Skeletal muscle tissue (tissue), 3 donors: ENCODE measurements at regions not wholly inside any gene's neighbourhood (a gene's known extent, or its start where the extent isn't known, plus 50 kb on each side); places are given as distances from the start of the nearest gene placed in this dataset.

ENCODE experiments used
- H3K27ac ChIP-seq: one replicate; pipeline ENCODE4 v1.7.0; 2013; ENCODE audit warnings: mild to moderate bottlenecking, low read depth, low read length, inconsistent platforms
- H3K27me3 ChIP-seq, 3 donors: one replicate each; pipeline ENCODE4 v1.7.0; 2013; ENCODE audit warnings: low read length in 3 of 3; ENCODE audit not compliant: control insufficient read depth in 3 of 3, insufficient read depth in 3 of 3
- H3K36me3 ChIP-seq, 3 donors: one replicate each; pipeline ENCODE4 v1.7.0; 2013; ENCODE audit warnings: low read length in 3 of 3; ENCODE audit not compliant: control insufficient read depth in 3 of 3, insufficient read depth in 3 of 3
- H3K4me1 ChIP-seq, 3 donors: one replicate each; pipeline ENCODE4 v1.7.0; 2013; ENCODE audit warnings: low read length in 3 of 3, mild to moderate bottlenecking in 3 of 3; ENCODE audit not compliant: control insufficient read depth in 3 of 3, insufficient read depth in 3 of 3
- H3K4me3 ChIP-seq, 3 donors: one replicate each; pipeline ENCODE4 v1.7.0; 2013; ENCODE audit warnings: low read length in 3 of 3
- H3K9ac ChIP-seq, 3 donors: one replicate each; pipeline ENCODE4 v1.7.0; 2013; ENCODE audit warnings: low read length in 3 of 3, mild to moderate bottlenecking in 3 of 3, moderate library complexity in 2 of 3, low read depth in 1 of 3
- H3K9me3 ChIP-seq, 3 donors: one replicate each; pipeline ENCODE4 v1.7.0; 2013; ENCODE audit warnings: low read length in 3 of 3; ENCODE audit not compliant: control insufficient read depth in 3 of 3
- donor health status: Osteomylitis.

DNA sequence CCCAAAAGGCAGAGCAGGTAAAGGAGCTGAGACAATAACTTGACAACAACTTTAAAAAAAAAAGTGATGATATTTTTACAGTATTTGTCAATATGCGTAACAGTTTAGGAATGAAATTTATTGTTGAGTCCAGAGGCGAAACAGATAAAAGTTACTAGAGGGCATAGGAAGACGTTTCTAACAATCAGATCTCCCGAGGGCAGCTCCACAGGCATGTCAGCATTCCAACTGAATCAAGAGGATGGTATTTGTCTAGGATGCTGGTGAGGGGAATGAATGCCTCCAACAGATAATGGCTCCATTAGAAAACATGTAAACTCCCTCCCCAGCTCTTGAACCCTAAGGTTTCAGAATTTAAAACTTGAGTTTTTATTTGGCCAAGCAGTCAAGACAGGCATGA is 733.9 kb upstream of the SORCS1 start:
- Histone ChIP-seq H3K36me3 (no peaks in the 10 kb centered on the region), H3K9me3 (no peaks in the 10 kb centered on the region), H3K4me3 (no peak overlapping the region), H3K9ac (no peak overlapping the region), H3K27ac (no peak overlapping the region), H3K4me1 (no peaks in the 10 kb centered on the region), H3K27me3 (no peaks in the 10 kb centered on the region)

DNA sequence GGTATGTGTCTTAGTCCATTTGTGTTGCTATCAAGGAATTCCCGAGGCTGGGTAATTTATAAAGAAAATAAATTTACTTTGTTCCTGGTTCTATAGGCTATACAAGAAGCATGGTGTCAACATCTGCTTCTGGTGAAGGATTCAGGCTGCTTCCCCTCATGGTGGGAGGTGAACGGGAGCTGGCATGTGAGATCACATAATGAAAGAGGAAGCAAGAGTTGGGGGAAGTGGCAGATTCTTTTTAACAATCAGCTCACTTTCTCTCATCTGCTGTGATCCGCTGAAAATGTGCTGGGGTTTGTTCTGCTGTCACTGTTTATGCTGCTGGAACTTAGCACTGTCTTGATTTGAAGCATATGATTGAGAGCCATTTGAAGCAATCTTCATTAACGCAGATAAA is 730.0 kb upstream of the SORCS1 start:
- Histone ChIP-seq H3K9ac (no peak overlapping the region), H3K27ac (no peak overlapping the region), H3K9me3 (no peaks in the 10 kb centered on the region), H3K36me3 (no peaks in the 10 kb centered on the region), H3K4me1 (no peaks in the 10 kb centered on the region), H3K27me3 (no peaks in the 10 kb centered on the region), H3K4me3 (no peak overlapping the region)

DNA sequence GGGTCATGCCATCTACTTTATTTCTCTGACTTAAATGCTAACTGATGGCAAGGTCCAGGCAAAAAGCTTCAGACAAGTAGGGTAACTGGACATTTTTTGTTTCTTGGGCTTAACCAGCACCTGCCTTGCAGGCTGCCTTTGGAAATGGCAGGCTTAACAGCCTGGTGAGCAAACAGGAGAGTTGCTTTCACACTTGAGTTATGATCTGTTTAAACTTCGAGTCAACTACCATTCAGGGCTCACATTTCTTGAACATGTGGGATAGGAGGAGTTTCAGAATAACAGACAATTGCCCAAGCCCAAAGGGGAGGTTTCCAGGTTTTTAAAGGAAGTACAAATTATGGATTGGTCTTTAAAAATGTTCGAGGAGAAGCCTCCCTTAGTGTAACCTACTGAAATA is 724.6 kb upstream of the SORCS1 start:
- no peak overlapping the region for H3K9ac ChIP-seq
- H3K4me1 ChIP-seq, result no peaks in the 10 kb centered on the region
- no peaks in the 10 kb centered on the region for H3K9me3 ChIP-seq
- no peak overlapping the region for H3K27ac ChIP-seq
- H3K4me3 ChIP-seq, result no peak overlapping the region
- H3K36me3 ChIP-seq, result no peaks in the 10 kb centered on the region
- no peaks in the 10 kb centered on the region for H3K27me3 ChIP-seq

DNA sequence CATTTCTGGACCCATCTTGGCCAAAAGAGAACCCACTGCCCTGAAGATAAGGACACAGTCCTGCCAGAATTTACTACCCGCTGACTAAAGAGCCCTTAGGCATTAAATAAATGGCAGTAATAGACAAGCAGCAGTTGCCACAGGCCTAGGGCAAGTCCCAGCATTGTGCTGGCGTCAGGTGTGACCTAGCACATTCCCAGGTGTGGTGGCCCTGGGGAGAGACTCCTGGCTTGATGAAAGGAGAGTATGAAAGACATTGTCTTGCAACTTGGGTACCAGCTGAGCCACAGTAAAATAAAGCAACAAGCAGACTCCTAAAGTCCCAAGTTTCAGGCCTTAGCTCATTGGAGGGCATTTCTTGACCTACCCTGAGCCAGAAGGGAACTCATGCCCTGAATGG is 715.7 kb upstream of the SORCS1 start:
- peaks cover 0 to 2% (median 0%) of the 10 kb centered on the region in 3 donors for H3K9me3 ChIP-seq
- no peaks in the 10 kb centered on the region for H3K27me3 ChIP-seq
- H3K9ac ChIP-seq, result no peak overlapping the region
- no peaks in the 10 kb centered on the region for H3K36me3 ChIP-seq
- H3K4me1 ChIP-seq, result no peaks in the 10 kb centered on the region
- no peak overlapping the region for H3K4me3 ChIP-seq
- H3K27ac ChIP-seq, result no peak overlapping the region

DNA sequence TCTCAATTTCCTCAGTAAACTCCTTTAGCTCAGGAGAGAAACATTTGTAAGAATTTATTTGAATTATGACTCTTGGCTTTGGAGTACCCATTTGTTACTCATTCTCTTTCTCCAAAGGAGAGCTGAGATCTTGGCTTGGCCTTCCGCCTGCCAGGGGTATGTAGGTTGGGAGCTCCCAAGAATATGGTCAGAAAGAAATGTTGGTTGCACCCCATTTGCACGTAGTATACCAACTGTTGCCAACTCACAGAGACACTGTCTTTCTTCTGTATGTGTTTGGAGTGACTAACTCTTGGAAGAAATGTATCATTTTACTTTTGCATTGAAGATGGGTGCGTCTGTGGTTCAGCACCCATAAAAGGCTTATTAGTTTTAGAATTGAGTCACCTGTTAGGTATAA is 708.5 kb upstream of the SORCS1 start:
- Histone ChIP-seq H3K4me3 (no peak overlapping the region), H3K36me3 (no peaks in the 10 kb centered on the region), H3K27ac (no peak overlapping the region), H3K27me3 (no peaks in the 10 kb centered on the region), H3K9ac (no peak overlapping the region), H3K4me1 (no peaks in the 10 kb centered on the region), H3K9me3 (no peaks in the 10 kb centered on the region)

DNA sequence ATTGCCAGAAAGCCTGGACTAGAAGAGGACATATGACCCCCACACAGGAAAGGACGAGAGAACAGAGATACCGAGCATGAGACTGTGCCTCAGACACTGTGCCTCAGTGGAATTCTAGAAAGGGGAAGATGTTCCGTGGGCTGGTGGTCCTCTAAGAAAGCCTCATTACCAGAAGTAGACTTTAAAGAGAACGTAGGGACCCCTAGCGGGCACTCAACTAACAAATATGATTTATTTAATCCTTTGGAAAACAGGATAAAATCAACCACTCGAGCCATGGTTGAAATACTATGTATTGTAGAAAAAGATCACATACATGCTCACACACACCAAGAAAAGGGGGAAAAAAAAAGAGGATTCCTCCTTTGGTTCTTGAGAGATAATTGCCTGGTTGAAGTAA is 701.2 kb upstream of the SORCS1 start:
- H3K4me3 ChIP-seq, result no peak overlapping the region
- H3K36me3 ChIP-seq, result no peaks in the 10 kb centered on the region
- no peak overlapping the region for H3K27ac ChIP-seq
- no peaks in the 10 kb centered on the region for H3K4me1 ChIP-seq
- H3K9me3 ChIP-seq, result no peaks in the 10 kb centered on the region
- no peak overlapping the region for H3K9ac ChIP-seq
- peaks cover 0 to 2% (median 0%) of the 10 kb centered on the region in 3 donors for H3K27me3 ChIP-seq

DNA sequence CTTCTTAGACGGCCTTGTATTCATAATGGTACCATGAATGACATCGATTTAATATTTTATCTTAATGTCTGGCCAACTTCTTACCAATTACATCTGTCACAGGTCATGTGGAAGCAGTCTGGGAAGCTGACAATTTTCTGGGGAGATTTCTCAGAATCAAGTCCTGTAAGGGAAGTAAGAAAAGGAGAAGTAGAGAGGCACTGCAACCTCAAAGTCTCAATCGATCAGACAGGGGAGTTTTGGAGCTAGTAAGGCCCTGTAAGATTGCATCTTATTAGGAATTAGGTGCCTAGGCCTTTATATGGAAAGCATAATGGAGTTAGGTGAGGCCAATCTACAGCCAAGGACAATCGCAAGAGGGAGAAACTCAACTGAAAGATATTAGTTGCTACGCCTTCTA is 694.6 kb upstream of the SORCS1 start:
- H3K9me3 ChIP-seq, result no peaks in the 10 kb centered on the region
- no peak overlapping the region for H3K9ac ChIP-seq
- H3K4me3 ChIP-seq, result no peak overlapping the region
- H3K27me3 ChIP-seq, result peaks cover 0 to 2% (median 0%) of the 10 kb centered on the region in 3 donors
- H3K36me3 ChIP-seq, result no peaks in the 10 kb centered on the region
- no peak overlapping the region for H3K27ac ChIP-seq
- no peaks in the 10 kb centered on the region for H3K4me1 ChIP-seq

DNA sequence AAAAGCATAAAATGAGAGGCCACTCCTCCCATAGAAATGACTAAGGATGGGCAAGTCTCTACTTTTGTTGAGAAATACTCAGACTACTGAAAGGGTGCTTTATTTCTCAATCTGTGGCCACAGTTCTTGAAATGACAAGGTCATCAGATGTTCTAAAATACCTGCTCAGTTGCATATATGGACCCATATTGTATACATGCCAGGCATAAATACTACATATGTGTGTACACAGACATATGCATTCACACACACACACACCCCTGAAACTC is 691.5 kb upstream of the SORCS1 start:
- Histone ChIP-seq H3K36me3 (no peaks in the 10 kb centered on the region), H3K4me1 (no peaks in the 10 kb centered on the region), H3K9me3 (no peaks in the 10 kb centered on the region), H3K27me3 (no peaks in the 10 kb centered on the region), H3K27ac (no peak overlapping the region), H3K4me3 (no peak overlapping the region), H3K9ac (no peak overlapping the region)

DNA sequence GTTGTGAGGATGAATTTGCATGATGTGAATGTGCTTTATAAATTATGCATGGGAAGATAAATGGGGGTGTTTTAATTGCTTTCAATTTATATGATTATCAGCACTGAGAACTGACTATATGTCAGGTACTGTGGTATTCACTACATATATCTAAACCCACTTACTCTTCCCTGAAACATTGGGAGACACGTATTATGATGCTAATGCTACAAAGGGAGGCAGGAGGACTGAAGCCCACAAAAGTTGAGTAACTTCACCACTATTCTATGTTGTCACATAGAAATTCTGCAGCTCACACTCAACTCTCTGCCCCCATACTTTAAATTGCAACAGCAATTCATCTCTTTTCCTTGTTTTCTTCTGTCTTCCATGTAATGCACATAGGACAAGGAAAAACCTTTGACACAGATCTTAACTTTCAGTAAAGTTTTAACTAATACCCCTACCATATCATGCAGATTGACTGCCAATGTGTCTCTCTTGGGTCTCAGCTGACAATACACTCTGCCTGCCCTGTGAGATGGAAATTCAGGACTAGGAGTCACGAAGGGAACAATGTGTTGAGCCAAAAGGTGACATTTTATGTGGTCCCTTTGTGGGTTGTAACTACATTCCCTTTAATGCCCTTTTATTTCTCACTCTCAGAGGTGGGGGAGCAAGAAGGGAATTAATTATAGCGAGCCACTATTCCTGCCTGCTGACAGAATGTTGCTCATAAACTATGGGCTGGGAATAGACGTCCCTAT is 691.0 kb upstream of the SORCS1 start:
- Histone ChIP-seq H3K9me3 (no peaks in the 10 kb centered on the region), H3K27me3 (no peaks in the 10 kb centered on the region), H3K27ac (no peak overlapping the region)

DNA sequence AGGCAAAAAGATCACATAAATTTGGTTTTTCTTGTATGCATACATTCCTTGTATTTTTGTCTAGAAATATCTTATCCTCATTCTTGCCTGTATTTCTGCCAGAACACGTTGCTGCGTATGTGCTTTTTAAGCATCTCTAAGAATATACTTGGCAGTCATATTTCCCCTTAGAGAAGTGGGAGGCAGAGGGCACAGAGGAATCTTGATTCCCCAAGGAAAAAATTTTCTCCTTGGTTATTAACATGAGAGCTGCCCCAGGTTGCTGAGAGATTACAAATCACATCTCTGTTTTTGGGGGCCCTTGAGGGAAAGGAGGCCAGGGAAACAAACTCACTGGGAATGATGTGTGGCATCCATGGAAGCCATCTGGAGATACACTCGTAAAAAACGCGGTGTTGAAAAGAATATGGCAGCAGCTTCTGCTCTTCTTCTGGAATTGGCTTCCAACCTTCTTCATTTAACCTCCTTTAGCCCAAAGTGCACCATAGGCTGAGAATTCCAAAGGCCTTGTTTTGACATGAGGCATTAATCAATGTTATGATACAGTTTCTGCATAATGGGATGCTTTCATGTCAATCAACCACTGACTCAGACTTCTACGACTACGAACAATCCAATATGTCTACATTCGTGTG is 684.3 kb upstream of the SORCS1 start:
- no peaks in the 10 kb centered on the region for H3K9me3 ChIP-seq
- no peaks in the 10 kb centered on the region for H3K36me3 ChIP-seq
- no peak overlapping the region for H3K9ac ChIP-seq
- no peaks in the 10 kb centered on the region for H3K27me3 ChIP-seq
- H3K27ac ChIP-seq, result no peak overlapping the region
- H3K4me3 ChIP-seq, result no peak overlapping the region
- H3K4me1 ChIP-seq, result no peaks in the 10 kb centered on the region

More for the DNA sequence above, 691.0 kb upstream of the SORCS1 start:
- H3K9ac ChIP-seq, result no peak overlapping the region
- no peaks in the 10 kb centered on the region for H3K36me3 ChIP-seq
- no peaks in the 10 kb centered on the region for H3K4me1 ChIP-seq
- no peak overlapping the region for H3K4me3 ChIP-seq
